Osteoblast (primary cell): ENCODE measurements at regions not wholly inside any gene's neighbourhood (a gene's known extent, or its start where the extent isn't known, plus 50 kb on each side); places are given as distances from the start of the nearest gene placed in this dataset.

Experiments used
- DNase-seq: peaks from one replicate; pipeline ENCODE4 v3.0.0; 2011; ENCODE audit warnings: low spot score, mixed read lengths; ENCODE audit not compliant: insufficient read length; ENCODE audit errors: missing footprints
- H2AFZ ChIP-seq: 2 replicates; pipeline ENCODE4 v1.6.0; 2011; ENCODE audit warnings: mild to moderate bottlenecking, low read length
- H3K27ac ChIP-seq: 2 replicates; pipeline ENCODE4 v1.5.1; 2011; ENCODE audit warnings: mild to moderate bottlenecking, low read depth, low read length, moderate library complexity
- H3K27me3 ChIP-seq: 2 replicates; pipeline ENCODE4 v1.6.0; 2012; ENCODE audit warnings: mild to moderate bottlenecking, control low read depth, inconsistent platforms, low read length, moderate library complexity; ENCODE audit not compliant: insufficient read depth
- H3K36me3 ChIP-seq: 2 replicates; pipeline ENCODE4 v1.5.1; 2011; ENCODE audit warnings: mild to moderate bottlenecking, low read length, control low read depth, moderate library complexity; ENCODE audit not compliant: insufficient read depth
- H3K4me1 ChIP-seq: 2 replicates; pipeline ENCODE4 v1.5.1; 2011; ENCODE audit warnings: mild to moderate bottlenecking, low read length, control low read depth, moderate library complexity; ENCODE audit not compliant: insufficient read depth
- H3K4me2 ChIP-seq: 2 replicates; pipeline ENCODE4 v1.6.0; 2011; ENCODE audit warnings: mild to moderate bottlenecking, low read length; ENCODE audit not compliant: insufficient read depth
- H3K4me3 ChIP-seq: fragments of 200-600 bp; sonication (generic); 3 replicates; pipeline ENCODE4 v1.5.1; 2012; ENCODE audit warnings: mild to moderate bottlenecking, low read length, inconsistent platforms; ENCODE audit not compliant: insufficient read depth
- H3K79me2 ChIP-seq: 2 replicates; pipeline ENCODE4 v1.6.0; 2012; ENCODE audit warnings: mild to moderate bottlenecking, low read length, control low read depth, inconsistent platforms; ENCODE audit not compliant: insufficient read depth
- H3K9me3 ChIP-seq: 2 replicates; pipeline ENCODE4 v1.5.1; 2011; ENCODE audit warnings: low read depth, low read length, control low read depth
- H4K20me1 ChIP-seq: 2 replicates; pipeline ENCODE4 v1.6.0; 2012; ENCODE audit warnings: mild to moderate bottlenecking, low read length, control low read depth; ENCODE audit not compliant: insufficient read depth
- TF ChIP-seq, protein P1 (sequence below): IDR thresholded peaks from 2 replicates; pipeline ENCODE4 v1.5.1; 2011; ENCODE audit warnings: mild to moderate bottlenecking, low read depth, low read length, moderate library complexity; ENCODE audit errors: extremely low read depth

DNA sequence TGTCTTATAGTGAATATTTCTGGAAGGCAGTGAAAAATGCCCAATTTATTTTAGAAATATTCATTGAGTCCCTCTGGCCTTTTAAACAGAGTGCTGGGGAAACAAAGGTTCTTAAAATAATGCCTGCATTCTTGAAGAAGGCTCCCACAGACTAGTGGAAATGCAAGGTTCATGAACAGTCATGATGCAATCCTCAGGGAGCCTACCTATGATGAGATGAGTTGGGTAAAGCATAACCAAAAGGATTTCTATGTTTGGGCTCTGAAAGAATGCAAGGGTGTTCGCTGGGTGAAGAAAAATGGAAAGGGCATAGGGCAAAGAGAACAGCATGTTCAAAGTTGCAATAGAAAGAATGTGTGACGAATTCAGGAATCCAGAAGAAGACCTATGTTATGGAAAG is 214.5 kb upstream of the MAF start:
- H3K27me3 ChIP-seq, result no peaks in the 10 kb centered on the region
- H3K9me3 ChIP-seq, result no peaks in the 10 kb centered on the region
- H3K4me1 ChIP-seq, result no peaks in the 10 kb centered on the region
- no peak overlapping the region for H2AFZ ChIP-seq
- no peak overlapping the region for H3K4me3 ChIP-seq
- H4K20me1 ChIP-seq, result no peaks in the 10 kb centered on the region
- no peak for DNase-seq
- H3K4me2 ChIP-seq, result no peak overlapping the region
- H3K27ac ChIP-seq, result no peak overlapping the region
- H3K79me2 ChIP-seq, result no peaks in the 10 kb centered on the region
- TF ChIP-seq, protein P1, sequence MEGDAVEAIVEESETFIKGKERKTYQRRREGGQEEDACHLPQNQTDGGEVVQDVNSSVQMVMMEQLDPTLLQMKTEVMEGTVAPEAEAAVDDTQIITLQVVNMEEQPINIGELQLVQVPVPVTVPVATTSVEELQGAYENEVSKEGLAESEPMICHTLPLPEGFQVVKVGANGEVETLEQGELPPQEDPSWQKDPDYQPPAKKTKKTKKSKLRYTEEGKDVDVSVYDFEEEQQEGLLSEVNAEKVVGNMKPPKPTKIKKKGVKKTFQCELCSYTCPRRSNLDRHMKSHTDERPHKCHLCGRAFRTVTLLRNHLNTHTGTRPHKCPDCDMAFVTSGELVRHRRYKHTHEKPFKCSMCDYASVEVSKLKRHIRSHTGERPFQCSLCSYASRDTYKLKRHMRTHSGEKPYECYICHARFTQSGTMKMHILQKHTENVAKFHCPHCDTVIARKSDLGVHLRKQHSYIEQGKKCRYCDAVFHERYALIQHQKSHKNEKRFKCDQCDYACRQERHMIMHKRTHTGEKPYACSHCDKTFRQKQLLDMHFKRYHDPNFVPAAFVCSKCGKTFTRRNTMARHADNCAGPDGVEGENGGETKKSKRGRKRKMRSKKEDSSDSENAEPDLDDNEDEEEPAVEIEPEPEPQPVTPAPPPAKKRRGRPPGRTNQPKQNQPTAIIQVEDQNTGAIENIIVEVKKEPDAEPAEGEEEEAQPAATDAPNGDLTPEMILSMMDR, result no peak
- H3K36me3 ChIP-seq, result no peaks in the 10 kb centered on the region

DNA sequence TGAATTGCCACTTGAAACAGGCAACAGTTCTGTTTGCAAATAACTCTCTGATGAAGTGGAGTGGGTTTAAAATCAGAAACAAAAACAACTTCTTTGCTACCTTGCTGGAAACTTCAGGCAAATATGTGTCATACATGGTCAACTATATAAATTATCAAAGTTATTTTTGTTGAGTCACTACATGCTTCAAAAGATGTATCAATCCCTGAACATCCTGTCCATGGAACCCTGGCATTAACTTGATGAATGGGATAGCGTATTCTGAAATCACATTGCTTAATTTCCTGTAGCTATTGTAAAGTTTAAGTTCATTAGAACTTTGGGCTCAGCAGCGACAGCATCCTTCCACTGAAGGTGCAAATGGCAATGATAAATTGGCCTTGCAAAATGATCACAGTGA is 213.6 kb upstream of the MAF start:
- Histone ChIP-seq H3K36me3 (no peaks in the 10 kb centered on the region), H3K4me2 (no peak overlapping the region), H3K4me1 (no peaks in the 10 kb centered on the region), H3K4me3 (no peak overlapping the region), H2AFZ (no peak overlapping the region), H3K79me2 (no peaks in the 10 kb centered on the region), H3K27ac (no peak overlapping the region), H3K9me3 (no peaks in the 10 kb centered on the region), H4K20me1 (no peaks in the 10 kb centered on the region), H3K27me3 (no peaks in the 10 kb centered on the region)
- TF ChIP-seq, protein P1, result no peak
- no peak for DNase-seq

DNA sequence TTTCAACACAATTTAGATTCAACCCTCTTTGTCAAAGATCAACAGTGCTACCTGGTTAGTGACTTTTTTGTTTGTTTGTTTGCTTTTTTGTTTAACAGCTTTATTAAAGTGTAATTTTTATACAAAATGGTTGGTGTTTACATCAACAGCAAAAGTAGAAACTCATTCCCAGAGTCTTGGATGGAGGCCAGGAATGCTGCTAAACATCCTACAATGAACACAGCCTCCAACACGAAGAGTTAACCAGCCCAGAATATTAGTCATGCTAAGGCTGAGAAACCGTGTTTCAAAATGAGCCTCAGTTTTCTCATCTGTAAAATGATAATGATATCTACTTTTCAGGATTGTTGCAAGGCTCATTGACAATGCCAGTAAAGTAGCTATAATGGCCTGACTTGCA is 211.0 kb upstream of the MAF start:
- Histone ChIP-seq H3K4me3 (no peak overlapping the region), H3K4me1 (no peaks in the 10 kb centered on the region), H4K20me1 (no peaks in the 10 kb centered on the region), H2AFZ (no peak overlapping the region), H3K27ac (no peak overlapping the region), H3K27me3 (no peaks in the 10 kb centered on the region), H3K9me3 (no peaks in the 10 kb centered on the region), H3K79me2 (no peaks in the 10 kb centered on the region), H3K4me2 (no peak overlapping the region), H3K36me3 (no peaks in the 10 kb centered on the region)
- TF ChIP-seq, protein P1, result no peak
- DNase-seq, result no peak

DNA sequence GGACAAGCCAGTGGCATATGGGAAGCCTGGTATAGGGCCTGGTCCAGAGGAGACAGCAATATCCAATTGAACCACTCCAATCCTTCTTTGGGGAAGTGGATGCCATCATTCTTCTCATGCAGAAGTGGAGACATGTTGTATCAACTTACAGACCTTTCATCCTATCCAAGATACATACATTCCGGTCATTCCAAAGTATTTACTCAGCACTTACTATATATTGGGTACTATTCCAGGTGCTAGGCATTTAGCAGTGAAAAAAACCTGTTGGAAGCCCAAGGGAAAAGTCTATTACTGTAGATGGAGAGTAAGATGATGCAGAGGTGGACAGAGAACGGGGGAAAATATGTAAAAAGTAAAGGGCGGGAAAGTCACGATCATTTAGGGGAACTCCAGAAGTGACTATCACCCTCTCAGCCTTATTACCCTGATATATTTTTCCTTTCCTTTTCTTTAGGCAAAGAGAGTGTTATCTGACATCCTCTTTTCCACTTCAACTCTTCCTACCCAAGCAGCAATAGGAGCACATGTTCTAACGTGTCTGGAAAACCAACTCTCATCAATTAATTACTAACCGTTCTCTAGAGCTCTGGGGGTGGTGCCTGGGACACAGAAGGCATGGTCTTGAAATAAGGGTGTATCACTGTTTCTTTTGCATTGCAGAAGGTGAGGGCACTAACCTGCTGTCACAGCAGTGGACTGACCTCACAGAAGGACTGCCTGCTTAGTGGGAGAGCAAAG is 210.1 kb upstream of the MAF start:
- no peak for DNase-seq
- TF ChIP-seq, protein P1, result no peak
- no peaks in the 10 kb centered on the region for H3K36me3 ChIP-seq
- H3K4me1 ChIP-seq, result no peaks in the 10 kb centered on the region
- H3K27me3 ChIP-seq, result no peaks in the 10 kb centered on the region
- H2AFZ ChIP-seq, result no peak overlapping the region
- H3K4me2 ChIP-seq, result no peak overlapping the region
- H4K20me1 ChIP-seq, result no peaks in the 10 kb centered on the region
- H3K79me2 ChIP-seq, result no peaks in the 10 kb centered on the region
- H3K4me3 ChIP-seq, result no peak overlapping the region
- H3K9me3 ChIP-seq, result no peaks in the 10 kb centered on the region
- no peak overlapping the region for H3K27ac ChIP-seq
